IPS-18a (cell line): ENCODE measurements at regions not wholly inside any gene's neighbourhood (a gene's known extent, or its start where the extent isn't known, plus 50 kb on each side); places are given as distances from the start of the nearest gene placed in this dataset.
"Not testable (repeated sequence)": the region's sequence is repeated elsewhere in the genome, so short reads cannot be mapped to it uniquely, and the experiment has no call there.

Experiments
- H3K27ac ChIP-seq: one replicate; pipeline ENCODE4 v1.5.1; 2013; ENCODE audit warnings: low read length
- H3K27me3 ChIP-seq: one replicate; pipeline ENCODE4 v1.6.1; 2013; ENCODE audit warnings: mild to moderate bottlenecking, low read length; ENCODE audit not compliant: control insufficient read depth, insufficient read depth
- H3K36me3 ChIP-seq: one replicate; pipeline ENCODE4 v1.6.1; 2013; ENCODE audit warnings: low read depth, low read length; ENCODE audit not compliant: control insufficient read depth
- H3K4me1 ChIP-seq: one replicate; pipeline ENCODE4 v1.6.1; 2013; ENCODE audit warnings: low read depth, low read length; ENCODE audit not compliant: control insufficient read depth
- H3K4me3 ChIP-seq: one replicate; pipeline ENCODE4 v1.5.1; 2013; ENCODE audit warnings: low read length
- H3K9ac ChIP-seq: one replicate; pipeline ENCODE4 v1.6.1; 2013; ENCODE audit warnings: mild to moderate bottlenecking, low read length, moderate library complexity
- H3K9me3 ChIP-seq: one replicate; pipeline ENCODE4 v1.6.1; 2013; ENCODE audit warnings: low read depth, low read length; ENCODE audit not compliant: control insufficient read depth

GRCh38 chr1:90281886-90282285 is 287.0 kb downstream of the ZNF326 start:
- not testable (repeated sequence) for H3K4me3 ChIP-seq

DNA sequence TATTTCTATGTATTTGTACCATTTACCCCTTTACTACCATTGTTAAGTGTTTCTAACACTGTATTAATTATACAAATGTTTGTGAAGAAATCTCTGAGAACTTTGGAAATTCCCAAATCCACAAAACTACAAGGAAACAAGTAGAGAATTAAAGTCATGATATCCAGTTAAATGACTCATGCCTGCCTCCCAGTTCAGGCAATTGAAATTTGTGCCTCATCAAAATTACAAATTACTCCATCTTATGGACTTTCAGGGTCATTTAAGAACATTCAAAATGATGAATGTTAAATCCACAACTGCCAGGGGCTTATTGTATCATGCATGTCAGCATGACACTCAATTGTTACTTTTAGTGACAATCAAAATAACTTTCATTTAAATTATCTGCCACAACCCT is 282.4 kb downstream of the ZNF326 start:
- H3K9ac ChIP-seq: no peak overlapping the region
- H3K36me3 ChIP-seq: no peaks in the 10 kb centered on the region
- H3K4me3 ChIP-seq: no peak overlapping the region
- H3K27ac ChIP-seq: no peak overlapping the region
- H3K9me3 ChIP-seq: no peaks in the 10 kb centered on the region
- H3K27me3 ChIP-seq: no peaks in the 10 kb centered on the region
- peaks cover 22% of the 10 kb centered on the region for H3K4me1 ChIP-seq

More at GRCh38 chr1:90281886-90282285, 287.0 kb downstream of the ZNF326 start:
- H3K9ac ChIP-seq, H3K9me3 ChIP-seq, H3K27me3 ChIP-seq, H3K4me1 ChIP-seq, H3K36me3 ChIP-seq, H3K27ac ChIP-seq: not testable (repeated sequence)

DNA sequence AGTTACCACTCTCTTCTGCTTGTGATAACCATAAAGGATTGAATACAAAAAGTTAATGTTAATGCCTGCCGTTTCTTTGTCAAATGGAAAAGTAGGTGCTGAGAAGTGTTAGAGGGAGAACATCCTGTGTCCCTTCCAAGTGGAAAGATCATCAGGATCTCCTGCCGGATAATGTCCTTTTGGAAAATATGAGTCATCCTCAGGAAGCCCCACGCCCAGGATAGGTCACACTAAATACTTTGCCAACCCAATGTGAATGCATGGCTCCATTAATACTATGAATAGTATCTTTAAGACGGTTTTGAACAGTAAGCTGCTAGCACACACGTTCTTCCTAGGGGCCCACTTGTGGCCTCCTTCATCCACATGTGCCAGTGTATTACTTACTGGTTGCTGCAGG is 279.5 kb downstream of the ZNF326 start:
- H3K4me3 ChIP-seq: no peak overlapping the region
- H3K9me3 ChIP-seq: no peaks in the 10 kb centered on the region
- no peak overlapping the region for H3K27ac ChIP-seq
- H3K36me3 ChIP-seq: no peaks in the 10 kb centered on the region
- no peak overlapping the region for H3K9ac ChIP-seq
- H3K27me3 ChIP-seq: no peaks in the 10 kb centered on the region
- H3K4me1 ChIP-seq: peaks cover 22% of the 10 kb centered on the region

GRCh38 chr1:90273241-90273774 is 278.4 kb downstream of the ZNF326 start:
- H3K27me3 ChIP-seq: no peaks in the 10 kb centered on the region
- H3K4me3 ChIP-seq: no peak overlapping the region
- H3K27ac ChIP-seq: no peak overlapping the region
- H3K36me3 ChIP-seq: no peaks in the 10 kb centered on the region
- H3K9ac ChIP-seq: no peak overlapping the region
- peaks cover 22% of the 10 kb centered on the region for H3K4me1 ChIP-seq
- no peaks in the 10 kb centered on the region for H3K9me3 ChIP-seq

DNA sequence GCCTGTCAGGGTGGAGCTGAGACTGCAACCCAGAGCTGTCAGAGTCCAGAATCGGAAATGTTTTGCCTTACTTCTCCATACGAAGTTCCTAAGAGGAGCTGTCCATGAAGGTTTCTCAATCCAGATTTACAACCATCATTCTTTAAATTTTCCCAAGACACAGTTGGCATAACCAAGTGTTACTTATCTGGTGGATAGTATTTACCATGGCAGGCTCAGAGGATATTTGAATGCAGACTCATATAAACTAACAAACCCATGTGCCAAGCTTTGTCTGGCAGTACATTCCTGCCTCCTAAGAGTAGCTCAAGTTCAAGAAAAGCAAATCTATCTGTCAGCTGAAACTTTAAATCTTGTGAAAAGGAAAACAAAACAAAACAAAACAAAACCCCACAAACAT is 267.9 kb downstream of the ZNF326 start:
- no peak overlapping the region for H3K27ac ChIP-seq
- H3K4me1 ChIP-seq: no peaks in the 10 kb centered on the region
- no peaks in the 10 kb centered on the region for H3K9me3 ChIP-seq
- no peaks in the 10 kb centered on the region for H3K27me3 ChIP-seq
- no peak overlapping the region for H3K9ac ChIP-seq
- no peaks in the 10 kb centered on the region for H3K36me3 ChIP-seq
- H3K4me3 ChIP-seq: no peak overlapping the region

- H3K4me1 ChIP-seq: no peaks in the 10 kb centered on the region
- no peak overlapping the region for H3K4me3 ChIP-seq
- H3K9me3 ChIP-seq: no peaks in the 10 kb centered on the region
- no peaks in the 10 kb centered on the region for H3K36me3 ChIP-seq
- no peak overlapping the region for H3K9ac ChIP-seq
- H3K27ac ChIP-seq: no peak overlapping the region
- H3K27me3 ChIP-seq: no peaks in the 10 kb centered on the region
Observed at GRCh38 chr1:90262286-90262685, 267.4 kb downstream of the ZNF326 start.

- H3K9me3 ChIP-seq: peaks cover 4% of the 10 kb centered on the region
Observed at GRCh38 chr1:90246069-90246468, 251.2 kb downstream of the ZNF326 start.

DNA sequence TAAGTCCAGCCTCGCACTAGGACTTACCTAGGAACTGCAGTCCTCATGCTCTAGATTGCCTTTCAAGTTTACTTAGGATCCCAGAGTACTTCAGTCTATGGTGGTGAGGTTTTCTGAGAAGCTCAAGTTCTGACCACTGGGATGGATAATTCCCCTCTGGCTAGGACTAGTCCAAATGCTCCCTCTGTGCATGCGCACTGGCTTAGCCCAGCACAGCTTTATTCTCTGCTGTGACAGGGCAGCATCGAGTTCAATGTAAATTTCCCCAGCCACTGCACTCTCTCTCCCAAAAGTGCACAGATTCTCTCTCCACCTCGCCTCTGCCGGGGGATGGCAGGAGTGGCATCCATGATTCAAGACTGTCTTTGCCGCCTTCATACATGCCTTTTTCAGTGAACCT is 241.6 kb downstream of the ZNF326 start:
- Histone ChIP-seq H3K4me3 (no peak overlapping the region), H3K9ac (no peak overlapping the region), H3K27me3 (no peaks in the 10 kb centered on the region), H3K27ac (no peak overlapping the region), H3K9me3 (no peaks in the 10 kb centered on the region), H3K36me3 (no peaks in the 10 kb centered on the region), H3K4me1 (no peaks in the 10 kb centered on the region)

More at GRCh38 chr1:90246069-90246468, 251.2 kb downstream of the ZNF326 start:
- no peak overlapping the region for H3K4me3 ChIP-seq
- H3K27me3 ChIP-seq: no peaks in the 10 kb centered on the region
- H3K9ac ChIP-seq: no peak overlapping the region
- H3K4me1 ChIP-seq: no peaks in the 10 kb centered on the region
- no peaks in the 10 kb centered on the region for H3K36me3 ChIP-seq
- no peak overlapping the region for H3K27ac ChIP-seq

DNA sequence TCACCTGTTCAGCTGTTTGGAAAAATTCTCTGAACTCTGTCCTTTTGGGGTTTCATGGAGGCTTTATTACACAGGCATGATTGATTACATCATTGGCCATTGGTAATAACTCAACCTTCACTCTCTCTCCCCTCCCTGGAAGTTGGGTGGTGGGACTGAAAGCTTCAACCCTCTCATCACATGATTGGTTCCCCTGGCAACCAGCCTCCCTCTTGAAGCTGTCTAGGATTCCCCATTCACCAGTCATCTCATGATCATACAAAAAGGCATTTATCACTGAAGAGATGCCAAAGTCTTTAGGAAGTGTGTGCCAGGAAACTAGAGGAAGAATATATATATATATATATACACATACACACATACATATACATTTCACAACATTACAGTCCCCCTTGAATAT is 228.5 kb downstream of the ZNF326 start:
- Histone ChIP-seq H3K27me3 (no peaks in the 10 kb centered on the region), H3K27ac (no peak overlapping the region), H3K36me3 (no peaks in the 10 kb centered on the region), H3K9ac (no peak overlapping the region), H3K4me1 (peaks cover 9% of the 10 kb centered on the region), H3K9me3 (peaks cover 10% of the 10 kb centered on the region), H3K4me3 (no peak overlapping the region)

GRCh38 chr1:90220941-90221693 is 226.2 kb downstream of the ZNF326 start:
- Histone ChIP-seq H3K4me1 (peaks cover 9% of the 10 kb centered on the region), H3K4me3 (no peak overlapping the region), H3K9ac (no peak overlapping the region), H3K9me3 (peaks cover 10% of the 10 kb centered on the region), H3K27me3 (no peaks in the 10 kb centered on the region), H3K36me3 (no peaks in the 10 kb centered on the region), H3K27ac (no peak overlapping the region)

DNA sequence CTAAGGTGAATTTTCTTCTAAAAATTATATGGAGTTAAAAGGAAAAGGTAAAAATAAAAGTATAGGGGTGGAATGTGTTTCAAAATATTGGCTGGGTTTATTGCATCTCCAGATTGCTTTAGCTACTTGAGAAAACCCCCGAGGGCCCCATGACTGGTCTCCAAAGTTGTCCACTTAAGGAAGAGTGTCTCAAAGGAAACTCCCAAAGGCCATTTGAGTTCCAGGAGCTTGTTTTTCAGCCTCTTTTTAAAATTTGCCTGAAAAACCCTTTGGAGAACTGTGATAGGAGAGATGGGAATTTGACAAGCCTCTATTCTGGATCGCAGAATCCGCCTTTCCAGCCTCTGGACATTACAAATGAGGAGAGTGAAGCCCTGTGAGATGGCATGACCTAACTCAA is 225.6 kb downstream of the ZNF326 start:
- H3K9me3 ChIP-seq: peaks cover 6% of the 10 kb centered on the region
- H3K4me1 ChIP-seq: peaks cover 9% of the 10 kb centered on the region
- peak overlapping the region; percentile 83 for H3K4me3 ChIP-seq
- H3K36me3 ChIP-seq: no peaks in the 10 kb centered on the region
- H3K9ac ChIP-seq: peak overlapping the region; percentile 84
- H3K27ac ChIP-seq: no peak overlapping the region
- no peaks in the 10 kb centered on the region for H3K27me3 ChIP-seq
